ENCODE measurements at regions not wholly inside any gene's neighbourhood (a gene's known extent, or its start where the extent isn't known, plus 50 kb on each side); places are given as distances from the start of the nearest gene placed in this dataset.

GRCh38 chr5:28400076-28400475 lies 1361.7 kb upstream of the CDH9 start:
- H4K20me1 ChIP-seq (ENCODE audit: insufficient read depth, low read length): no peaks in the 10 kb centered on the region
- H3K4me2 ChIP-seq (ENCODE audit: insufficient read depth, low read length): no peak overlapping the region
- H3K9me3 ChIP-seq (ENCODE audit: low read depth, low read length): no peaks in the 10 kb centered on the region
- no peak for DNase-seq (ENCODE audit: insufficient read length, low spot score, missing footprints)
- no peak overlapping the region for H2AFZ ChIP-seq (ENCODE audit: low read length)
- H3K79me2 ChIP-seq (ENCODE audit: insufficient read depth, low read length): no peaks in the 10 kb centered on the region
- no peaks in the 10 kb centered on the region for H3K27me3 ChIP-seq (ENCODE audit: insufficient read depth, low read length)
- no peaks in the 10 kb centered on the region for H3K36me3 ChIP-seq (ENCODE audit: insufficient read depth, low read length)
- H3K4me3 ChIP-seq (ENCODE audit: insufficient read depth, low read length): no peak overlapping the region
- no peaks in the 10 kb centered on the region for H3K4me1 ChIP-seq (ENCODE audit: insufficient read depth, low read length)
- no peak for TF ChIP-seq CTCF (IDR thresholded peaks at IDR 0.05; ENCODE audit: extremely low read depth, low read depth, low read length)
- H3K27ac ChIP-seq (ENCODE audit: low read depth, low read length): no peak overlapping the region

GRCh38 chr5:28399211-28399610 lies 1360.8 kb upstream of the CDH9 start:
- Histone ChIP-seq H3K4me3 (ENCODE audit: insufficient read depth, low read length) (no peak overlapping the region), H3K36me3 (ENCODE audit: insufficient read depth, low read length) (no peaks in the 10 kb centered on the region), H4K20me1 (ENCODE audit: insufficient read depth, low read length) (no peaks in the 10 kb centered on the region), H3K27me3 (ENCODE audit: insufficient read depth, low read length) (no peaks in the 10 kb centered on the region), H3K4me2 (ENCODE audit: insufficient read depth, low read length) (no peak overlapping the region), H3K4me1 (ENCODE audit: insufficient read depth, low read length) (no peaks in the 10 kb centered on the region), H3K9me3 (ENCODE audit: low read depth, low read length) (no peaks in the 10 kb centered on the region), H3K27ac (ENCODE audit: low read depth, low read length) (no peak overlapping the region), H2AFZ (ENCODE audit: low read length) (no peak overlapping the region), H3K79me2 (ENCODE audit: insufficient read depth, low read length) (no peaks in the 10 kb centered on the region)
- no peak for DNase-seq (ENCODE audit: insufficient read length, low spot score, missing footprints)
- TF ChIP-seq CTCF (IDR thresholded peaks at IDR 0.05; ENCODE audit: extremely low read depth, low read depth, low read length): no peak

- Histone ChIP-seq H3K9me3 (ENCODE audit: low read depth, low read length) (no peaks in the 10 kb centered on the region), H3K79me2 (ENCODE audit: insufficient read depth, low read length) (no peaks in the 10 kb centered on the region), H3K4me3 (ENCODE audit: insufficient read depth, low read length) (no peak overlapping the region), H4K20me1 (ENCODE audit: insufficient read depth, low read length) (no peaks in the 10 kb centered on the region), H3K36me3 (ENCODE audit: insufficient read depth, low read length) (no peaks in the 10 kb centered on the region), H3K27me3 (ENCODE audit: insufficient read depth, low read length) (no peaks in the 10 kb centered on the region), H3K4me2 (ENCODE audit: insufficient read depth, low read length) (no peak overlapping the region), H3K4me1 (ENCODE audit: insufficient read depth, low read length) (no peaks in the 10 kb centered on the region), H3K27ac (ENCODE audit: low read depth, low read length) (no peak overlapping the region), H2AFZ (ENCODE audit: low read length) (no peak overlapping the region)
- peak; percentile 23 for DNase-seq (ENCODE audit: insufficient read length, low spot score, missing footprints)
- TF ChIP-seq CTCF (IDR thresholded peaks at IDR 0.05; ENCODE audit: extremely low read depth, low read depth, low read length): no peak
Observed at GRCh38 chr5:28398185-28398584, 1359.8 kb upstream of the CDH9 start.

- H4K20me1 ChIP-seq (ENCODE audit: insufficient read depth, low read length): no peaks in the 10 kb centered on the region
- no peak overlapping the region for H3K27ac ChIP-seq (ENCODE audit: low read depth, low read length)
- no peaks in the 10 kb centered on the region for H3K36me3 ChIP-seq (ENCODE audit: insufficient read depth, low read length)
- H3K79me2 ChIP-seq (ENCODE audit: insufficient read depth, low read length): no peaks in the 10 kb centered on the region
- no peaks in the 10 kb centered on the region for H3K9me3 ChIP-seq (ENCODE audit: low read depth, low read length)
- no peak overlapping the region for H2AFZ ChIP-seq (ENCODE audit: low read length)
- no peak overlapping the region for H3K4me2 ChIP-seq (ENCODE audit: insufficient read depth, low read length)
- no peak overlapping the region for H3K4me3 ChIP-seq (ENCODE audit: insufficient read depth, low read length)
- no peaks in the 10 kb centered on the region for H3K27me3 ChIP-seq (ENCODE audit: insufficient read depth, low read length)
- no peak for TF ChIP-seq CTCF (IDR thresholded peaks at IDR 0.05; ENCODE audit: extremely low read depth, low read depth, low read length)
- DNase-seq (ENCODE audit: insufficient read length, low spot score, missing footprints): no peak
- no peaks in the 10 kb centered on the region for H3K4me1 ChIP-seq (ENCODE audit: insufficient read depth, low read length)
Observed at GRCh38 chr5:28397502-28397941, 1359.1 kb upstream of the CDH9 start.

Measured in osteoblast (primary cell).